Type B pancreatic cell (in vitro differentiated cells): ENCODE measurements at regions not wholly inside any gene's neighbourhood (a gene's known extent, or its start where the extent isn't known, plus 50 kb on each side); places are given as distances from the start of the nearest gene placed in this dataset.

Experiments used
- DNase-seq: peaks from one replicate; pipeline ENCODE4 v3.0.0; 2021; ENCODE audit warnings: mixed read lengths; ENCODE audit not compliant: unreplicated experiment; ENCODE audit errors: extremely low spot score
- H3K27ac Mint-ChIP-seq: 2 replicates; pipeline ENCODE4 v1.8.0; 2021; ENCODE audit warnings: mild to moderate bottlenecking, mixed read lengths
- H3K27me3 Mint-ChIP-seq: 2 replicates; pipeline ENCODE4 v1.8.0; 2021; ENCODE audit warnings: mixed read lengths
- H3K36me3 Mint-ChIP-seq: 2 replicates; pipeline ENCODE4 v1.8.0; 2021; ENCODE audit warnings: mixed read lengths
- H3K4me1 Mint-ChIP-seq: one replicate; pipeline ENCODE4 v1.8.0; 2021; ENCODE audit warnings: mixed read lengths; ENCODE audit not compliant: unreplicated experiment
- H3K4me3 Mint-ChIP-seq: 2 replicates; pipeline ENCODE4 v1.8.0; 2021; ENCODE audit warnings: mild to moderate bottlenecking, mixed read lengths
- H3K9me3 Mint-ChIP-seq: 2 replicates; pipeline ENCODE4 v1.8.0; 2021; ENCODE audit warnings: mixed read lengths
- TF ChIP-seq, protein P1 (sequence below): fragments of 200-600 bp; sonication (generic); conservative IDR thresholded peaks from 2 replicates; pipeline ENCODE4 v1.5.0; 2021; ENCODE audit warnings: antibody characterized with exemption, mild to moderate bottlenecking

DNA sequence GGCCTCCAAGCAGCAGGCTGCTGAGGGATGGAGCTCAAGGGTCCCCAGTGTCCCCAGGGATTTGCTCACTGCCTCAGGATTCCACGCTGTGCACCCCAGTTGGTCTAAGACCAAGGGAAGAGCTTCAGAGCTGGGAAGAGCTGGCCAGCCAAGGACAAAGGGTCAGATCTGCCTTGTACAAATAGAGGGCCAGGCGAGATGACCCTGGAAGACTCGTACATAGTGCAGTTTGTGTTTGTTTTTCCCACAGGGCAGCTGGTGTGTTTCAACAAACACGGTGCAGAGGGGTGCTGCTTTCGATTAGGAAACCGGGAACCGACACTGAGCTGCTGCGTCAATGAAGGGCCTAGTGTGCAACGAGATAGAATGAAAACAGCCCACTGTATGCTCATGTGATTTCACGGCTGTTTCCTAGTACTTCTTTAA lies 56.1 kb upstream of the TRPM1 start:
- Mint-ChIP-seq H3K36me3 (no peaks in the 10 kb centered on the region), H3K27me3 (no peaks in the 10 kb centered on the region), H3K27ac (peak overlapping the region; percentile 54), H3K4me1 (peaks cover 15% of the 10 kb centered on the region), H3K9me3 (no peaks in the 10 kb centered on the region), H3K4me3 (no peak overlapping the region)
- DNase-seq: no peak
- TF ChIP-seq, protein P1, sequence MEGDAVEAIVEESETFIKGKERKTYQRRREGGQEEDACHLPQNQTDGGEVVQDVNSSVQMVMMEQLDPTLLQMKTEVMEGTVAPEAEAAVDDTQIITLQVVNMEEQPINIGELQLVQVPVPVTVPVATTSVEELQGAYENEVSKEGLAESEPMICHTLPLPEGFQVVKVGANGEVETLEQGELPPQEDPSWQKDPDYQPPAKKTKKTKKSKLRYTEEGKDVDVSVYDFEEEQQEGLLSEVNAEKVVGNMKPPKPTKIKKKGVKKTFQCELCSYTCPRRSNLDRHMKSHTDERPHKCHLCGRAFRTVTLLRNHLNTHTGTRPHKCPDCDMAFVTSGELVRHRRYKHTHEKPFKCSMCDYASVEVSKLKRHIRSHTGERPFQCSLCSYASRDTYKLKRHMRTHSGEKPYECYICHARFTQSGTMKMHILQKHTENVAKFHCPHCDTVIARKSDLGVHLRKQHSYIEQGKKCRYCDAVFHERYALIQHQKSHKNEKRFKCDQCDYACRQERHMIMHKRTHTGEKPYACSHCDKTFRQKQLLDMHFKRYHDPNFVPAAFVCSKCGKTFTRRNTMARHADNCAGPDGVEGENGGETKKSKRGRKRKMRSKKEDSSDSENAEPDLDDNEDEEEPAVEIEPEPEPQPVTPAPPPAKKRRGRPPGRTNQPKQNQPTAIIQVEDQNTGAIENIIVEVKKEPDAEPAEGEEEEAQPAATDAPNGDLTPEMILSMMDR: no peak

DNA sequence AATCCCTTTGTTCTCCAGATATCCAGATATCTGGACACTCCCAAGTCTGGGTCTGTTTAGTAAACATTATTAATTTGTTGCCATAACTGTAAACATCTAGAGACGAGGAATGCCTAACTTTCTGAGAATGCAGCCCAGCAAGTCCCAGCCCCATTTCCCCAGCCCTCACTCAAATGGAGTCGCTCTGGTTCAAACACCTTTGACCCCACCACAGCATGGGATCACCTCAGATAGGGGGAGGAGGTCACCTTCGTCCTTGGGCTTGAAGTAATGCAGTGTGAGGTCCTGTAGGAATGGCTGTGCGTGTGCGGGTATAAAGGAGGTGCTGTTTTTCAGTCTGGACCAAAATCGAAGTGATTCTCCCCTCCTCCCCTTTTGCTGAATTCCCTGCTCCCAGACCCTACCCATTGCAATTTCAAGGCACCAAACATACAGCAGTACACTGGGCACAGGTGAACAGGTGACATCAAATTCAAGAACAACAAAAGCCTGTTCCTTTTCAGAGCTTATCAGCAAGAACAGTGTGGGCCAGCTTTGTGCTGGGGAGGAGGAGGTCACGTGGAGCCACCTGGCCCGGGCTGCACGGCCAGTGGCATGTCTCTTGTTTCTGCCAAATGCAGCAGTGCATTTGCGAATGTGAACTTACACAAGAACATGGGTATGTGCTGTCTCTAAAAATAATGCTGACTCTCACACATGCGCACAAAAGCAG lies 57.5 kb upstream of the TRPM1 start:
- no peaks in the 10 kb centered on the region for H3K27me3 Mint-ChIP-seq
- peak overlapping the region; percentile 55 for H3K27ac Mint-ChIP-seq
- H3K36me3 Mint-ChIP-seq: no peaks in the 10 kb centered on the region
- peaks cover 22% of the 10 kb centered on the region for H3K4me1 Mint-ChIP-seq
- H3K9me3 Mint-ChIP-seq: no peaks in the 10 kb centered on the region
- TF ChIP-seq, protein P1: no peak
- DNase-seq: no peak
- H3K4me3 Mint-ChIP-seq: no peak overlapping the region

DNA sequence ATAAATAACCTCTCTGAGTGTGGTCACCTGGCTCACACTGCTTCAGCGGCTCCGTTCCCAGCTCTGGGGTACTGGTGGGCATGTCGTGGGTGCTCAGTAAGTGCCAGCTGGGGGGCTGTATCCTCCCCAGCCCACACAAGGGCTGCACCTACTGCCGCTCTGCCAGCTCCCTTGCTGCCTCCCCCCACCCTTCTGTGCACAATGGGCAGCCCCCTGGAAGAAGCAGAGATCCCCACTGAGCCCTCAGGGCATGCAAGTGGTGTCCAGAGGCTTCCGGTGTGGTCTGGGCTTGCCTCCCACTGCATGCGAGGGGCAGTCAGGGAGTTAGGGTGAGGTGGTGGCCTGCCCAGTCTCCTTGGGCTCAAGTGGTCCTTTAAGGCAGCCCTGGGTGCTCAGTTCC lies 58.3 kb upstream of the TRPM1 start:
- Mint-ChIP-seq H3K4me3 (no peak overlapping the region), H3K36me3 (no peaks in the 10 kb centered on the region), H3K9me3 (no peaks in the 10 kb centered on the region), H3K27ac (no peak overlapping the region), H3K4me1 (peaks cover 22% of the 10 kb centered on the region), H3K27me3 (no peaks in the 10 kb centered on the region)
- TF ChIP-seq, protein P1: no peak
- no peak for DNase-seq

DNA sequence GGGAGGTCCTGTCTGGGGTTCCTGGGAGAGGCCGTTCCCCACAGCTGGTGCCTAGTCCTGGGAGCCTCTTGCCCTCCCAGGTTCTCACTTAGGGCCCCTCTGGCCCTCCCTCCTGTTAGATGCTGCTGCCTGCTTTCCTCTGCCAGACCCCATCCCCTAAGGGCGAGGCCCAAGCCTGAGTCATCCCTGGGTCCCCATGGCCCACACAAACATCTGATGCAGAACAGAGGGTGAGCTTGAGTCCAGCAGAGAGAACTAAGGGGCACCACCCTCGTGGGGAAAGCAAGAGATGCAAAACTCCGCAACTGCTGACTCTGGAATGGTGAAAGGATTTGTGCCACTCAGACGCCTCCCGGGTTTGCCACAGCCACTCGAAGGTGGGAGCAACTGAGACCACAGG lies 58.8 kb upstream of the TRPM1 start:
- Mint-ChIP-seq H3K27me3 (no peaks in the 10 kb centered on the region), H3K27ac (no peak overlapping the region), H3K36me3 (no peaks in the 10 kb centered on the region), H3K4me1 (peaks cover 22% of the 10 kb centered on the region), H3K4me3 (no peak overlapping the region), H3K9me3 (no peaks in the 10 kb centered on the region)
- DNase-seq: no peak
- TF ChIP-seq, protein P1: no peak

DNA sequence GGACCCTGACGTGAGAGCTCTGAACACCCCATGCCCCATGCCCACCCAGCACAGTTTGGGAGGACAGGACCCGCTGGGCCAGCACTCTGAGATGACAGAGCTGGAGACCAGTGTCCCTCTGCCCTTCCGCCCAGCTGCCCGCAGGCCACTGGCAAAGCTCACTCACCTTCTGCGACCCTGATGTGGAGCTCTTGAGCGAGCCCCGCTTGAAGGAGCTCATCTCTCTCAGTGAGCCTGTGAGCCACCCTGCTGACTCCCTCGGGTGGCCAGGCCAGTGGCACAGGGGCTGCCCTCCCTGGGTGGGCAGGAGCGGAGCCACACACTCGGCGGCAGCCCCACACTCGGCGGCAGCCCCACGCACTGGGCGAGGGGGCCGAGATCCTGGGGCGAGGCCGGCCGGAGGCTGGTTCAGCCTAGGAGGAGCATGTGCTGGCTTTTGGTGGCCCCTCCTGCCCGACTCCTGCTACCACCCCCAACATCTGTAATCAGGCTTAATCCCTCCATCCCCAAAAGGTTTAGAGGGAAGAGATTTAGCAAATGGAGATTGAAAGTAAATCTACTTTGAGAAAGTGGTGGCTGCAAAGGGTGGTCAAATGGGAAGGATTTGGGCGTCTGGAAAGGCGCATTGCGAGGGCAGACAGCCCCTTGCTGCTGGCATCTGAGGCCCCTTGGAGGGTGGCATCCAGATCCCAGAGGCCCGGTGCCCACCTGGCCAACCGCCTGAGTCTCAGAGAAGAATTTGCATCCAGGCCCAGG lies 59.4 kb upstream of the TRPM1 start:
- no peak overlapping the region for H3K27ac Mint-ChIP-seq
- TF ChIP-seq, protein P1: no peak
- no peaks in the 10 kb centered on the region for H3K36me3 Mint-ChIP-seq
- peaks cover 22% of the 10 kb centered on the region for H3K4me1 Mint-ChIP-seq
- H3K4me3 Mint-ChIP-seq: no peak overlapping the region
- no peaks in the 10 kb centered on the region for H3K27me3 Mint-ChIP-seq
- no peak for DNase-seq
- no peaks in the 10 kb centered on the region for H3K9me3 Mint-ChIP-seq
